ENCODE measurements at regions not wholly inside any gene's neighbourhood (a gene's known extent, or its start where the extent isn't known, plus 50 kb on each side); places are given as distances from the start of the nearest gene placed in this dataset.

GRCh38 chr11:79890272-79890671, 449.4 kb upstream of the TENM4 start:
- no peak for DNase-seq

- DNase-seq = no peak
Observed at GRCh38 chr11:79864882-79865281, 424.1 kb upstream of the TENM4 start.

GRCh38 chr11:79860336-79860735, 419.5 kb upstream of the TENM4 start:
- DNase-seq = no peak

GRCh38 chr11:79857377-79858214, 416.8 kb upstream of the TENM4 start:
- no peak for DNase-seq

- no peak for DNase-seq
Observed at GRCh38 chr11:79852176-79852575, 411.3 kb upstream of the TENM4 start.

GRCh38 chr11:79845002-79845709, 404.3 kb upstream of the TENM4 start:
- DNase-seq = no peak

- DNase-seq = no peak
Observed at GRCh38 chr11:79834015-79834414, 393.2 kb upstream of the TENM4 start.

GRCh38 chr11:79830446-79830845, 389.6 kb upstream of the TENM4 start:
- DNase-seq = no peak

GRCh38 chr11:79829891-79830290, 389.1 kb upstream of the TENM4 start:
- no peak for DNase-seq

GRCh38 chr11:79822766-79823165, 381.9 kb upstream of the TENM4 start:
- no peak for DNase-seq

- DNase-seq = no peak
Observed at GRCh38 chr11:79813551-79813950, 372.7 kb upstream of the TENM4 start.

- DNase-seq = no peak
Observed at GRCh38 chr11:79809487-79809886, 368.7 kb upstream of the TENM4 start.

GRCh38 chr11:79807506-79807905, 366.7 kb upstream of the TENM4 start:
- DNase-seq = no peak

GRCh38 chr11:79796704-79797103, 355.9 kb upstream of the TENM4 start:
- DNase-seq = no peak

- no peak for DNase-seq
Observed at GRCh38 chr11:79794484-79795393, 353.9 kb upstream of the TENM4 start.

GRCh38 chr11:79794057-79794456, 353.2 kb upstream of the TENM4 start:
- DNase-seq = no peak

GRCh38 chr11:79786961-79787360, 346.1 kb upstream of the TENM4 start:
- no peak for DNase-seq

GRCh38 chr11:79783833-79784232, 343.0 kb upstream of the TENM4 start:
- no peak for DNase-seq

- no peak for DNase-seq
Observed at GRCh38 chr11:79768343-79768742, 327.5 kb upstream of the TENM4 start.

- no peak for DNase-seq
Observed at GRCh38 chr11:79762279-79762921, 321.6 kb upstream of the TENM4 start.

GRCh38 chr11:79758325-79758724, 317.5 kb upstream of the TENM4 start:
- DNase-seq = no peak

- DNase-seq = no peak
Observed at GRCh38 chr11:79747406-79747805, 306.6 kb upstream of the TENM4 start.

- DNase-seq = no peak
Observed at GRCh38 chr11:79744941-79745340, 304.1 kb upstream of the TENM4 start.
